HL-60 (cell line): ENCODE measurements at regions not wholly inside any gene's neighbourhood (a gene's known extent, or its start where the extent isn't known, plus 50 kb on each side); places are given as distances from the start of the nearest gene placed in this dataset.

Experiments
- CTCF ChIP-seq: IDR thresholded peaks from one replicate; pipeline ENCODE4 v1.5.1; 2011; ENCODE audit warnings: low read length, control low read depth, inconsistent platforms; ENCODE audit not compliant: insufficient read depth
- GABPA ChIP-seq: IDR thresholded peaks from 2 replicates; pipeline ENCODE4 v1.6.1; 2012; ENCODE audit warnings: low read depth
- POLR2AphosphoS5 ChIP-seq: IDR thresholded peaks from 2 replicates; pipeline ENCODE4 v1.6.1; 2012; ENCODE audit warnings: low read depth

- no peak for TF ChIP-seq CTCF
- TF ChIP-seq POLR2AphosphoS5: no peak
- no peak for TF ChIP-seq GABPA
Measured at GRCh38 chr16:6891496-6891895, 441.1 kb upstream of the RBFOX1 start.
